Duodenal mucosa (tissue), 2 donors: ENCODE measurements at regions not wholly inside any gene's neighbourhood (a gene's known extent, or its start where the extent isn't known, plus 50 kb on each side); places are given as distances from the start of the nearest gene placed in this dataset.

ENCODE experiments used
- H3K27ac ChIP-seq: one replicate; pipeline ENCODE4 v1.7.0; 2013; ENCODE audit warnings: low read depth, low read length
- H3K27me3 ChIP-seq, 2 donors: one replicate each; pipeline ENCODE4 v1.7.0; 2013; ENCODE audit warnings: low read length in 2 of 2, control low read depth in 1 of 2; ENCODE audit not compliant: insufficient read depth in 2 of 2, control insufficient read depth in 1 of 2
- H3K36me3 ChIP-seq, 2 donors: one replicate each; pipeline ENCODE4 v1.7.0; 2013; ENCODE audit warnings: low read length in 2 of 2, control low read depth in 1 of 2; ENCODE audit not compliant: insufficient read depth in 2 of 2, control insufficient read depth in 1 of 2
- H3K4me1 ChIP-seq, 2 donors: one replicate each; pipeline ENCODE4 v1.7.0; 2013; ENCODE audit warnings: low read length in 2 of 2, control low read depth in 1 of 2; ENCODE audit not compliant: insufficient read depth in 2 of 2, control insufficient read depth in 1 of 2
- H3K4me3 ChIP-seq, 2 donors: one replicate each; pipeline ENCODE4 v1.7.0; 2013; ENCODE audit warnings: low read length in 2 of 2, low read depth in 1 of 2
- H3K9ac ChIP-seq, 2 donors: one replicate each; pipeline ENCODE4 v1.7.0; 2013; ENCODE audit warnings: low read length in 2 of 2, low read depth in 1 of 2
- H3K9me3 ChIP-seq, 2 donors: one replicate each; pipeline ENCODE4 v1.7.0; 2013; ENCODE audit warnings: low read length in 2 of 2, control low read depth in 1 of 2; ENCODE audit not compliant: control insufficient read depth in 1 of 2

DNA sequence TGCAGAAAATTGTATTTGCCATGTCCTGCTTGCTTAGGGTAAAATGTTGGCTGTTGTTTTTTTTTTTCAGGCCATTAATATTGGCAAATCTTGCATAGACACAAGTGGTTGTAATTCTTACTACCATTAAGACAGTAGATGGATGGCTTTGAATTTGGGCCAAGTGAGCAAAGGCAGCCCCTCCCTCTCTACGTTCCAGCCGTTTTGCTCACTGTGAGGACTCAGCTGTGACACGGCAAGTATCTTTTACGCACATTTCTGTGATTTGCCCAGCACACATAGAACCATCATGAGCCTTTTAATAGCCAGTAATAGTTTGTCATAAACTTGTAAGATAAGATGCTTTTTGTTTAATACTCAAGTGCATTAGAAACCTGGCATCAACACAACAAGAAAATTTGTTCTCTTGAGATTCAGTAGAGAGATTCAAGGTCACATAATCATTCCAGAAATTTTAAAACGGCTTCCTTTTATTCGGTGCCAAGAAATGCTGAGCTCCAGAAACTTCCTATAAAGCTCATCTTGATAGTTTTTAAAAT lies 205.2 kb upstream of the ADCY2 start:
- Histone ChIP-seq H3K9ac (no peak overlapping the region), H3K36me3 (no peaks in the 10 kb centered on the region), H3K4me3 (no peak overlapping the region), H3K4me1 (no peaks in the 10 kb centered on the region), H3K27ac (no peak overlapping the region), H3K27me3 (no peaks in the 10 kb centered on the region), H3K9me3 (no peaks in the 10 kb centered on the region)

DNA sequence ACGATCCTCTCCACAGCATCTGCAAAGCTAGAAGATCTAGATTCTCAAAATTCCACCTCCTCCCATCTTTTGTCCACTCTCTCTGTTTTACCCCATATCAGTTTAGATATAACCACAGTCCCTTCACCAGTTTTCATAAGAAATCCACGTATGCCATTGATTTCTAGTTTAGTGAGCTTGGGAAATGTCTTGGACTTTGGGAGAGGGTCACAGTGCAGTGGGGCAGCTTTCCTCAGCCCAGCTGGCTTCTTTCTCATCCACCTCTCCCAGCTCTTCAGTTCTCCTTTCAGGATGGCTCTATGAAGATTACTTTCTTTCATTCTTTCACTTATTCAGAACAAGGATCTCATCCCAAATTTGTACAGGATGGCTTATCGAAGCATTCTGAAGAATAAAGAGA lies 203.9 kb upstream of the ADCY2 start:
- Histone ChIP-seq H3K27me3 (no peaks in the 10 kb centered on the region), H3K4me1 (no peaks in the 10 kb centered on the region), H3K9me3 (no peaks in the 10 kb centered on the region), H3K4me3 (no peak overlapping the region), H3K36me3 (no peaks in the 10 kb centered on the region), H3K9ac (no peak overlapping the region), H3K27ac (no peak overlapping the region)

DNA sequence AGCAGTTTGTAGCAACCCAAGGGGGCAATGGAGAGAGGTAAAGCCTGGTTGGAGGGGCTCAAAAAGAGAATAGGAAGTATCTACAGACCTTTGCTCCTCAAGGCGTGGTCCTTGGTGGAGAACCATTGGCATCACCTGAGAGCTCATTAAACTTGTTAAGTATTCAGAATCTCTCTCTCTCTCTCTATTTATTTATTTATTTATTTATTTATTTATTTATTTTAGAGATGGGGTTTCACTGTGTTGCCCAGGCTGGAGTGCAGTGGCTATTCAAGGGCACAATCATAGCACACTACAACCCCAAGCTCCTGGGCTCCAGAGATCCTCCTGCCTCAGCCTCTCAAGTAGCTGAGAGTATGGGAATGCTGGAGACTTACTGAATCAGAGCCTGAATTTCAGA lies 193.1 kb upstream of the ADCY2 start:
- H3K27me3 ChIP-seq: no peaks in the 10 kb centered on the region
- H3K4me1 ChIP-seq: no peaks in the 10 kb centered on the region
- no peaks in the 10 kb centered on the region for H3K9me3 ChIP-seq
- no peaks in the 10 kb centered on the region for H3K36me3 ChIP-seq
- no peak overlapping the region for H3K9ac ChIP-seq
- H3K4me3 ChIP-seq: no peak overlapping the region
- H3K27ac ChIP-seq: no peak overlapping the region

DNA sequence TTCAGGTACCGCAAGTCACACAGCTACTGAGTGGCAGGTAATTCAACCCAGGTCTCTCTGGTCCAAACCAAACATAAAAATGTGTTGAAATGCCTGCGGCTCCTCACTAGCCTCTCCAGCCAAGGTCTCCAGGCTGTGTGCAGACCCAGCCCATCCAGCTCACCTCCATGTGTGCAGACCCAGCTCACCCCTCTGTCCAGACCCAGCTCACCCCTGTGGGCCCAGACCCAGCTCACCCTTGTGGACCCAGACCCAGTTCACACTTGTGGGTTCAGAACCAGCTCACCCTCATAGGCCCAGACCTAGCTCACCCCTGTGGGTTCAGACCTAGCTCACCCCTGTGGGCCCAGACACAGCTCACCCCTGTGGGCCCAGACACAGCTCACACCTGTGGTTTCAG lies 188.0 kb upstream of the ADCY2 start:
- H3K9me3 ChIP-seq: no peaks in the 10 kb centered on the region

DNA sequence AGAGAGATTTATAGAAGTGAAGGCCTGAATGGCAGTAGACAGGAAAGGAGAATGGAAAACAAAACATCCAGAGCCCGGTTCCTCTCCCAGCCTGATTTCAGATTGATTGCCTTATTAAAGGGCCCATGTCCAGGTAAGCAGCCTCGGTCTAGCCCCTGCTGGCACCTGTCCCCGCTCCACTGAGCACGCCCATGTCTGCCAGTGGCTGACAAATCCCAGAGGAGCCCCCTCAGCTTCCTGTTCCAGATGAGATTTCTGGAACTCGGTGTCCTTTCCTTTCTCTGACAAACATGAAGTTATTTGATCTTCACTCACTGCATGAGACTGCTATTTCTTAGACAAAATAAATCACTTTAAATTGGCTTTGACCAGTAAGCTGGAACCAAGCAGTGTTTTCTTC lies 187.0 kb upstream of the ADCY2 start:
- Histone ChIP-seq H3K9me3 (no peaks in the 10 kb centered on the region), H3K27me3 (no peaks in the 10 kb centered on the region), H3K36me3 (no peaks in the 10 kb centered on the region), H3K9ac (no peak overlapping the region), H3K4me3 (no peak overlapping the region), H3K4me1 (peaks cover 9 to 18% of the 10 kb centered on the region in 2 donors), H3K27ac (no peak overlapping the region)

More for the DNA sequence above, 188.0 kb upstream of the ADCY2 start:
- Histone ChIP-seq H3K4me3 (no peak overlapping the region), H3K27ac (no peak overlapping the region), H3K36me3 (no peaks in the 10 kb centered on the region), H3K4me1 (peaks cover 9 to 18% of the 10 kb centered on the region in 2 donors), H3K9ac (no peak overlapping the region), H3K27me3 (no peaks in the 10 kb centered on the region)

DNA sequence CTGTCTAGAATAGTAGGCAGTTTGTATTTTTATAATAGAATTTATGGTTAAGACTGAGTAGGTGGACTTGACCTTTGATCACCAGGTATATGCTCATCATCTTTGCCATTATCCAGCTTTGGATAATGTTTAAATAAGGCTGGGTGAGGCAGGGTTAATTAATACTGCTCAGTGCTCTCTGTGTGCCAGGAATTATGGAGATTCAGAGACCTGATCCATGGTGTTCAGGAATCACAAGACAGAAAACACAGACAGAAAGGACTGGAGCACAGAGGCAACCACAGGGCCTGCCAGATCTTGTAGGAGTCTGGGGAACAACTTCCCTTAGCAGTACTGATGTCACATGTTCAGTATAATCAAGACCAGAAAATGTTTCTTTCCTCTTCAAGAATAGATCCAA lies 186.3 kb upstream of the ADCY2 start:
- Histone ChIP-seq H3K9me3 (no peaks in the 10 kb centered on the region), H3K36me3 (no peaks in the 10 kb centered on the region), H3K27me3 (no peaks in the 10 kb centered on the region), H3K4me1 (peaks cover 9 to 18% of the 10 kb centered on the region in 2 donors), H3K27ac (no peak overlapping the region), H3K9ac (no peak overlapping the region), H3K4me3 (no peak overlapping the region)

DNA sequence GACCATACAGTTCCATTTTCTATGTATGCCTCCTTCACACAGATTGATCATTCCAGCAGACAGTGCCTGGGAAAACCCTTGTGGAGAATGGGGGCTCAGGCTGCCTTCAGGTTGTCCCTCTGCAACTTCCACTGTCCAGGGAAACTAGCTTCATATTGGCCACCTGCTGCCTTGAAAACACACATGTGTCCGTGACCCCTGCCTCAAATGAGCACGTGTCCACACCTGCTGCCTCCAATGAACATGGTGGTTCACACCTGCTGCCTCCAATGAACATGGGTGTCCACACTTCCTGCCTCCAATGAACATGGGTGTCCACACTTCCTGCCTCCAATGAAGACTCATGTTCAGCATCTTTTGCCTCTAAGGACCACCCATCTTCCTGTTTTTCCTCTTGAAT lies 185.4 kb upstream of the ADCY2 start:
- no peak overlapping the region for H3K4me3 ChIP-seq
- H3K27ac ChIP-seq: no peak overlapping the region
- H3K27me3 ChIP-seq: no peaks in the 10 kb centered on the region
- H3K9ac ChIP-seq: no peak overlapping the region
- H3K9me3 ChIP-seq: no peaks in the 10 kb centered on the region
- H3K36me3 ChIP-seq: no peaks in the 10 kb centered on the region
- H3K4me1 ChIP-seq: peaks cover 9 to 18% of the 10 kb centered on the region in 2 donors

DNA sequence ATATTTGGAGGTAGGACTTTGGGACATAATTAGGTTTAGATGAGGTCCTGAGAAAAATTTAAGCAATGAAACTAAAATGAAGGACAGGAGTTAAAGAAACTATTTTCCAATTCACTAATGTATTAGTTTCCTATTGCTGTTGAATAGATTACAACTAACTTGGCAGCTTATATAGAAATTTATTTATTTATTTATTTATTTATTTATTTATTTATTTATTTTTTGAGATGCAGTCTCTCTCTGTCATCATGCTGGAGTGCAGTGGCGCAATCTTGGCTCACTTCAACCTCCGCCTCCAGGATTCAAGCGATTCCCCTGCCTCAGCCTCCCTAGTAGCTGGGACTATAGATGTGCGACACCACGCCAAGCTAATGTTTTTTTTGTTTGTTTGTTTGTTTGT lies 182.4 kb upstream of the ADCY2 start:
- H3K9me3 ChIP-seq: no peaks in the 10 kb centered on the region
- no peak overlapping the region for H3K9ac ChIP-seq
- H3K4me3 ChIP-seq: no peak overlapping the region
- H3K4me1 ChIP-seq: peaks cover 7 to 18% of the 10 kb centered on the region in 2 donors
- H3K36me3 ChIP-seq: no peaks in the 10 kb centered on the region
- no peak overlapping the region for H3K27ac ChIP-seq
- H3K27me3 ChIP-seq: no peaks in the 10 kb centered on the region

DNA sequence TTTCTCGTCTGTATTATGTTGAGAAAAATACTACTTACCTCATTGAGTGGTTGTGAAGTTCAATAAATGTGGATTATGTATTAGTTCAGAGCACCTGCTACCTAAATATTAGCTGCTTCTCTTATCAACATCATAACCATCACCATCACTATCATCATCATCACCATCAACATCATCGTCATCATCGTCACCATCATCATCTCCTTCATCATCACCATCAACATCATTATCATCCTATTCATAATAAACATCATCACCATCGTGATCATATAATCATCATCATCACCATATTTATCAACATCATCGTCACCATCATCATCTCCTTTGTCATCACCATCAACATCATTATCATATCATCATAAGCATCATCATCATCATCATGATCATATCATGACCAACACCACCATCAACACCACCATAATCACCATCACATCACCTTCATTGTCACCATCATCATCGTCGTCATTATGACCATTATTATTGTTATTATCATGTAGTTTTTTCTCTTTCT lies 181.0 kb upstream of the ADCY2 start:
- H3K27ac ChIP-seq: no peak overlapping the region
- H3K4me3 ChIP-seq: no peak overlapping the region
- H3K9me3 ChIP-seq: no peaks in the 10 kb centered on the region
- no peaks in the 10 kb centered on the region for H3K27me3 ChIP-seq
- H3K9ac ChIP-seq: no peak overlapping the region
- H3K36me3 ChIP-seq: no peaks in the 10 kb centered on the region
- H3K4me1 ChIP-seq: peaks cover 0 to 4% of the 10 kb centered on the region in 2 donors

DNA sequence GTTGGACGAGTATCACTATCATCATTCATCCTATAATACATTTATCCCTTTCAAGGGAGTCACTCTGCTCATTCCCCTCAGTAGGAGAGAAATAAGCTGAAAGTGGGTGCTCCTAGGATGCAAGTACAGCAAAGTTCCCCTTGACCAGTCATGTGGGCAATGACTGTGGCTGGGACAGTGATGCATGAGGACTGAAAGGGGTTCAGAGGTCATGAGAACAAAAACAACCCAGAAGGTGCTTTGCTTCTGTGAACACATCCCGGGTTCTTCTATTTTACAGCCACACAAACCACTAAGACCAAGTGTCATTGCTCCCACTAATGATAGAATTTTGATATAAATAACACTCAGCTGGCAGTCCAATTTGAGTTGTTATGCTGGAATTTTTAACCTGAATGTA lies 177.8 kb upstream of the ADCY2 start:
- H3K9ac ChIP-seq: no peak overlapping the region
- no peak overlapping the region for H3K27ac ChIP-seq
- H3K4me1 ChIP-seq: no peaks in the 10 kb centered on the region
- no peaks in the 10 kb centered on the region for H3K27me3 ChIP-seq
- no peaks in the 10 kb centered on the region for H3K9me3 ChIP-seq
- no peak overlapping the region for H3K4me3 ChIP-seq
- no peaks in the 10 kb centered on the region for H3K36me3 ChIP-seq

DNA sequence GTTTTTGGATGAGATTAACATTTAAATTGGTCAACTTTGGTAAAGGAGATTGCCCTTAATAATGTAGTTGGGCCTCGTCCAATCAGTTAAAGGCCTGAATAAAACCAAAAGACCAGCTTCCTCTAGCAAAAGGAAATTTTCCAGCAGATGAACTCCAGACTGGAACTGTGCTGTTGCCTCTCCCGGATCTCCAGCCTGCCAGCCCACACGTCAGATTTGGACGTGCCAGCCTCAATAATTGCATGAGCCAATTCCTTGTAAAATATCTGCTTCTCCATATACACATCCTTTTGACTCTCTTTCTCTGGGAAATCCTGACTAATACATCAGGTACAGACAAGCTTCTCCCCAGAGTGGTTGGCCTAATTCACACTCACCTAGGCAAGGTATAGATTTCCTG lies 175.8 kb upstream of the ADCY2 start:
- Histone ChIP-seq H3K4me3 (no peak overlapping the region), H3K4me1 (no peaks in the 10 kb centered on the region), H3K9ac (no peak overlapping the region), H3K36me3 (no peaks in the 10 kb centered on the region), H3K27me3 (no peaks in the 10 kb centered on the region), H3K27ac (no peak overlapping the region), H3K9me3 (no peaks in the 10 kb centered on the region)
